ENCODE measurements at regions not wholly inside any gene's neighbourhood (a gene's known extent, or its start where the extent isn't known, plus 50 kb on each side); places are given as distances from the start of the nearest gene placed in this dataset.

DNA sequence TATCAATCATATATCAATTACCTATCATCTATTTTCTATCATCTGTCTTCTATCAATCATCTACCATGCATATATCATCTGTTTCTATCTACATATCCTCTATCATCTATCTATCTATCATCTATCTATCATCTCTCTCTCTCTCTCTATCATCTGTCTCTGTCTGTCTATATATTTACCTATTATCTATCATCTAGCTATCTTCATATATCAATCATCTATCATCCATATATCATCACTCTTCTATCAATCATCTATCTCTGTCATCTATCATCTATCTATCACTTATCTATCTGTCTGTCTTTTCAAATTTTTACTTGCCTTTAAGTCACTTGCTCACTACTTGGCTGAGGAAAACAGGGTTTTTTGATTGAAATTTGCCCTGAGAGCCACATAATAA lies 592.3 kb downstream of the DCDC2C start:
- TF ChIP-seq, protein P1, sequence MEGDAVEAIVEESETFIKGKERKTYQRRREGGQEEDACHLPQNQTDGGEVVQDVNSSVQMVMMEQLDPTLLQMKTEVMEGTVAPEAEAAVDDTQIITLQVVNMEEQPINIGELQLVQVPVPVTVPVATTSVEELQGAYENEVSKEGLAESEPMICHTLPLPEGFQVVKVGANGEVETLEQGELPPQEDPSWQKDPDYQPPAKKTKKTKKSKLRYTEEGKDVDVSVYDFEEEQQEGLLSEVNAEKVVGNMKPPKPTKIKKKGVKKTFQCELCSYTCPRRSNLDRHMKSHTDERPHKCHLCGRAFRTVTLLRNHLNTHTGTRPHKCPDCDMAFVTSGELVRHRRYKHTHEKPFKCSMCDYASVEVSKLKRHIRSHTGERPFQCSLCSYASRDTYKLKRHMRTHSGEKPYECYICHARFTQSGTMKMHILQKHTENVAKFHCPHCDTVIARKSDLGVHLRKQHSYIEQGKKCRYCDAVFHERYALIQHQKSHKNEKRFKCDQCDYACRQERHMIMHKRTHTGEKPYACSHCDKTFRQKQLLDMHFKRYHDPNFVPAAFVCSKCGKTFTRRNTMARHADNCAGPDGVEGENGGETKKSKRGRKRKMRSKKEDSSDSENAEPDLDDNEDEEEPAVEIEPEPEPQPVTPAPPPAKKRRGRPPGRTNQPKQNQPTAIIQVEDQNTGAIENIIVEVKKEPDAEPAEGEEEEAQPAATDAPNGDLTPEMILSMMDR (conservative IDR thresholded peaks at IDR 0.05), result no peak
- TF ChIP-seq EZH2 (IDR thresholded peaks at IDR 0.05; ENCODE audit: low read depth), result no peak
